ENCODE measurements at regions not wholly inside any gene's neighbourhood (a gene's known extent, or its start where the extent isn't known, plus 50 kb on each side); places are given as distances from the start of the nearest gene placed in this dataset.

DNA sequence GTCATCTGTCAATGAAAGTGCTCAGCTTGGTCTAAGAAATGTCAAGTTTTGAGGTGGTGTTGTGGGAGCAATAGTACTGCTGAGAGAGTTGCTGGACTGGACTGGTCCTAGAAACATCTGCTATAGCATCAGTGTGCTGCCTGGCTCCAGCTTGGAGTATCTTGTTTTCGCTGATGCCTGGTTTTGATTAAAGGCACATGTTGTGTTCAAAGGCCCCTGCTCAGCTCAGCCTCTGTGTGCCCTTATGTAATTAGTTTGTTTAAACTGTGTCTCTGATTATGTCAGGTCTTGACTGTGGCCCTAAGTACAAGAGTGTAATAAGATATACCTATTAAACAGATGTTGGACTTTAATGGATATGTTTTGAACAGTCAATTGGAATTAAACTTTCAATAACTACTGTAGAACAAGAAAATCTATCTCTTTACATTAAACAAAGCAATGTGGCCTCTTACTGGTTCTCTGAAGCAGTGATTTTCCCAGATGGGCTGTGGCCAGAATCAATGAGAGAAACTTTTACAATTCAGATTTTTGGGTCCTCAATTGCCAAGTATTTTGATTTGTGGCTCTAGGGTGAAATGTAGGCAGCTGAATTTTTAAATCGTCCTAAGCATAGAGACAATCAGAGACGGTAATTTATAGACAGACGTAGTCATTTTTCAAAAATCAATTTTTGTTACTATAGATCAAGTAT is 668.2 kb downstream of the DHX35 start:
- ChIA-PET POLR2A (no interaction called here), CTCF (no interaction called here)
- Histone ChIP-seq H3K4me2 (ENCODE audit: insufficient read depth, low read length) (no peak overlapping the region), H3K79me2 (ENCODE audit: control insufficient read depth, insufficient read depth, low read length) (no peaks in the 10 kb centered on the region), H3K4me3 (replicated peaks in 1 of 3; ENCODE audit: insufficient read depth in 1 of 3, low read depth in 1 of 3, low read length in 3 of 3) (no peak overlapping the region), H3K27me3 (ENCODE audit: control insufficient read depth in 2 of 2, insufficient read depth in 2 of 2, low read length in 2 of 2) (peaks cover 0 to 2% of the 10 kb centered on the region in 2 experiments), H3K9me1 (replicated peaks; ENCODE audit: control insufficient read depth, extremely low read depth, insufficient read depth, low read length) (no peaks in the 10 kb centered on the region), H3K9ac (replicated peaks; ENCODE audit: extremely low read depth, insufficient read depth, low read length) (no peak overlapping the region), H3K27ac (ENCODE audit: insufficient read depth, low read depth, low read length) (no peak overlapping the region), H3K4me1 (ENCODE audit: control insufficient read depth, extremely low read depth, insufficient read depth, low read length) (no peaks in the 10 kb centered on the region), H2AFZ (ENCODE audit: low read depth, low read length) (no peak overlapping the region), H3K36me3 (ENCODE audit: control insufficient read depth in 2 of 2, extremely low read depth in 1 of 2, insufficient read depth in 2 of 2, low read length in 2 of 2) (no peaks in the 10 kb centered on the region), H4K20me1 (replicated peaks; ENCODE audit: control insufficient read depth, extremely low read depth, insufficient read depth, low read length) (no peaks in the 10 kb centered on the region), H3K9me3 (replicated peaks; ENCODE audit: control insufficient read depth, insufficient read depth, low read length) (no peaks in the 10 kb centered on the region)
- intact Hi-C loops (cut with micrococcal nuclease) (no loop called here), dilution Hi-C loops (cut with MboI; ENCODE audit: extremely low pct_ligation_motif_present, low sequenced_read_pairs) (no loop called here)
- no TSS peak for BruUV-seq (replicated peaks)
- DNase-seq (ENCODE audit: low read depth, low spot score) (no peak), FAIRE-seq (no peak)
- TF ChIP-seq MYC (IDR thresholded peaks at IDR 0.05; ENCODE audit: low read depth, low read length) (no peak), POLR2A (IDR thresholded peaks at IDR 0.05; ENCODE audit: low read depth, low read length) (no peak), JUN (IDR thresholded peaks at IDR 0.05; ENCODE audit: borderline replicate concordance, insufficient read depth, insufficient read length, low read depth) (no peak), POLR2AphosphoS5 (IDR thresholded peaks at IDR 0.05; ENCODE audit: insufficient read depth, low read depth, low read length) (no peak), GATA2 (IDR thresholded peaks at IDR 0.05; ENCODE audit: insufficient read depth, insufficient read length, low read depth, low read length) (no peak), EZH2 (IDR thresholded peaks at IDR 0.05; ENCODE audit: borderline replicate concordance, low read depth, low read length, severe bottlenecking) (no peak), FOS (IDR thresholded peaks at IDR 0.05; ENCODE audit: borderline replicate concordance, insufficient read depth, low read length) (no peak)
- TF ChIP-seq, protein P1, sequence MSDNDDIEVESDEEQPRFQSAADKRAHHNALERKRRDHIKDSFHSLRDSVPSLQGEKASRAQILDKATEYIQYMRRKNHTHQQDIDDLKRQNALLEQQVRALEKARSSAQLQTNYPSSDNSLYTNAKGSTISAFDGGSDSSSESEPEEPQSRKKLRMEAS (IDR thresholded peaks at IDR 0.05; ENCODE audit: insufficient read depth, insufficient read length), result no peak
- TF ChIP-seq, protein P2, sequence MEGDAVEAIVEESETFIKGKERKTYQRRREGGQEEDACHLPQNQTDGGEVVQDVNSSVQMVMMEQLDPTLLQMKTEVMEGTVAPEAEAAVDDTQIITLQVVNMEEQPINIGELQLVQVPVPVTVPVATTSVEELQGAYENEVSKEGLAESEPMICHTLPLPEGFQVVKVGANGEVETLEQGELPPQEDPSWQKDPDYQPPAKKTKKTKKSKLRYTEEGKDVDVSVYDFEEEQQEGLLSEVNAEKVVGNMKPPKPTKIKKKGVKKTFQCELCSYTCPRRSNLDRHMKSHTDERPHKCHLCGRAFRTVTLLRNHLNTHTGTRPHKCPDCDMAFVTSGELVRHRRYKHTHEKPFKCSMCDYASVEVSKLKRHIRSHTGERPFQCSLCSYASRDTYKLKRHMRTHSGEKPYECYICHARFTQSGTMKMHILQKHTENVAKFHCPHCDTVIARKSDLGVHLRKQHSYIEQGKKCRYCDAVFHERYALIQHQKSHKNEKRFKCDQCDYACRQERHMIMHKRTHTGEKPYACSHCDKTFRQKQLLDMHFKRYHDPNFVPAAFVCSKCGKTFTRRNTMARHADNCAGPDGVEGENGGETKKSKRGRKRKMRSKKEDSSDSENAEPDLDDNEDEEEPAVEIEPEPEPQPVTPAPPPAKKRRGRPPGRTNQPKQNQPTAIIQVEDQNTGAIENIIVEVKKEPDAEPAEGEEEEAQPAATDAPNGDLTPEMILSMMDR (IDR thresholded peaks at IDR 0.05; ENCODE audit: extremely low read depth in 1 of 2, insufficient read depth in 1 of 2, low read depth in 1 of 2, low read length in 2 of 2), result no peak
